ENCODE measurements at regions not wholly inside any gene's neighbourhood (a gene's known extent, or its start where the extent isn't known, plus 50 kb on each side); places are given as distances from the start of the nearest gene placed in this dataset.
"Not testable (repeated sequence)": the region's sequence is repeated elsewhere in the genome, so short reads cannot be mapped to it uniquely, and the experiment has no call there.

DNA sequence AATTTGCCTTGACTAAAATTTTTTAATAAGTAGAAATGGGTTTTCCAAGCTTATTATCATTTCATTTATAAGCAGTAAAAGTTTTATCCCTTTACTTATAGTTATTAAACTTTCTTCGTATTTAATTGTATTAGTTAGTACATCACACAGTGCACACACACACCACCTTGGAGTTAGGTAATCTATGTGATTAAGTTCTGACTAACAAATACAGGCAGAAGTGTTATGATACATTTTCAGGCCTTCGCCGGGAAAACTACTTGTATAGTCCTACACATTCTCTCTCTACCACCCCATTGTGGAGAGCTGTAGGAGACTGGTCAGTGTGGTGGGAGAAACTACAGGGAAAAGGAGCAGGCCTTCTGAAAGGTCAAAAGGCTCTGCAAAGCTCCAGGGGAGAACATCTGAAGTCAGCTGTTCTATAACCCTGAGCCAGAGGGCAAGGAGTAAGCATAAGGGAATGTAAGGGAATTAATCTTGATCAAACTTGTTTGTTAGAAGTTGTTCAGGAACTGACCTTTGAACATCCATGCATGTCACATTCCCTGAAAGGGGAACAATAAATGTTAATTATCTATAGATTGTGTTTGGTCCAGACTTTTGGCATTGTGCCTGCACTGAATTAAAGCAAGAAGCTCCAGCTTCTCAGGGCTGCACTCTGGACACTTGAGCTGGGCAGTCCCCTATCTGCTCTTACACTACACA is 231.7 kb downstream of the FSIP2 start:
- Histone ChIP-seq H3K9ac (ENCODE audit: low read depth in 2 of 2, low read length in 2 of 2) (no peak overlapping the region), H3K27ac (peak overlapping the region; percentile 60), H3K27me3 (no peaks in the 10 kb centered on the region), H3K9me3 (no peaks in the 10 kb centered on the region), H3K4me3 (no peak overlapping the region), H3K36me3 (no peaks in the 10 kb centered on the region), H3K4me1 (no peaks in the 10 kb centered on the region)
- TF ChIP-seq CTCF (IDR thresholded peaks at IDR 0.05): no peak
- peak; percentile 76 for DNase-seq
- intact Hi-C loops (cut with DNase I): no loop called here

- H3K36me3 ChIP-seq: no peaks in the 10 kb centered on the region
- H3K4me1 ChIP-seq: no peaks in the 10 kb centered on the region
- intact Hi-C loops (cut with DNase I): no loop called here
- no peak overlapping the region for H3K27ac ChIP-seq
- H3K9me3 ChIP-seq: no peaks in the 10 kb centered on the region
- no peak overlapping the region for H3K9ac ChIP-seq (ENCODE audit: low read depth in 2 of 2, low read length in 2 of 2)
- DNase-seq: no peak
- TF ChIP-seq CTCF (IDR thresholded peaks at IDR 0.05): no peak
- no peak overlapping the region for H3K4me3 ChIP-seq
- H3K27me3 ChIP-seq: no peaks in the 10 kb centered on the region
Observed at GRCh38 chr2:185978634-185979407, 240.2 kb downstream of the FSIP2 start.

DNA sequence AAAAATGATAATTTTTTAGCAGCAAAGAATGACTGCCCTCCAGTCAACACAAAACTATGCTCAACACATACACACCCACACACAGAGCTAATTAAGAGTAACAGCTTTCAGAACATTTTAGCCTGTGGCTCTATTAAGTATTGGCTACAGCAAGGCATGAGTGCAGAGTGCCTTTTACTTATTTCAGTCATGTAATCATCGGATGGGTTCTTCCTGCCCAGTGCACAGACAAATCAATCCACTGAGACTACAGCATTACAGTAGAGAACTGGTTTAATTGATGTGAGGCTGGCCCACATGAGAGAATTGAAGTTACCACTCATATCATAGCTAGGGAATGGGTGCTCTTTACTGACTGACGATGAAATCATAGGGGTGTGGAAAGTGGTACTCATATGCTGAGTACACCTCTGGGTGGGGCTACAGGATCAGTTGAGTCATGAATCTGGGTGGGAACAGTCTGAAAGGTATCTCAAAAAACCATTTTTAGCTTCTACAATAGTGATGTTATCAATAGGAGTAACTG is 241.0 kb downstream of the FSIP2 start:
- H3K4me1 ChIP-seq: no peaks in the 10 kb centered on the region
- no peak overlapping the region for H3K4me3 ChIP-seq
- intact Hi-C loops (cut with DNase I): no loop called here
- TF ChIP-seq CTCF (IDR thresholded peaks at IDR 0.05): no peak
- H3K9ac ChIP-seq (ENCODE audit: low read depth in 2 of 2, low read length in 2 of 2): no peak overlapping the region
- H3K36me3 ChIP-seq: no peaks in the 10 kb centered on the region
- no peak for DNase-seq
- H3K27ac ChIP-seq: no peak overlapping the region
- no peaks in the 10 kb centered on the region for H3K27me3 ChIP-seq
- no peaks in the 10 kb centered on the region for H3K9me3 ChIP-seq

DNA sequence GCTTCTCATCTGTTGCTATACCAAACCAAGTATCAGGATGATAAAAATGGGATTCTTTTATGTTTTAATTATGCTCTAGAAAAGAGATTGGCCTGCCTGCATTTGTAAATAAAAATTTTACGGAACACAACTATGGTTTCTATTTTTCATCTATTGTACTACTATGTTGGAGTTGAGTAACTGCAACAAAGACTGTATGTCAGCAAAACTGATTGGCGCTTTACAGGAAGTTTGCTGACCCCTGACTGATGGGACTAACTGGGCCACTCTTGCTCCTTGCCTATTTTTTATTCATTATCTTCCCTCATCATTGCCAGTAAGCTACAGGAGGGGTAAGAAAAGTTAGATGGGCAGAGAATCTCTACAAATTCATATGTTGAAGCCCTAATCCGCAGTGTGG is 242.3 kb downstream of the FSIP2 start:
- intact Hi-C loops (cut with DNase I): no loop called here
- H3K9ac ChIP-seq (ENCODE audit: low read depth in 2 of 2, low read length in 2 of 2): no peak overlapping the region

DNA sequence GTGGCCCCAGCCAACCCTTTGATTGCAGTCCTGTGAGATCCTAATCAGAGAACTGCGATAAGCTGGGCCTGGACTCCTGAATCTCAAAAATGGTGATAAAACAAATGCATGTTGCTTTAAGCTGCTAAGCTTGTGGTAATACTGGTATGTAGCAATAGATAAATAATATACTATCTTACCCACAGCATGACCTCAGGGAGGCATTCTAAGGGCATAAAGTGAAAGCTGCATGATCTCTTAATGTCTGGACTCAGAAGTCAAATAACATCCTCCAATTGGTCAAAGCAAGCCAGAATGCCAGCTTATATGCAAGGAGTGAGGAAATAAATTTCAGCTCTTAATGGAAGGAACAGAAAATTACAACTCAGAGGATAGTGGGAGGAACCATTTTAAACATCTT is 246.1 kb downstream of the FSIP2 start:
- intact Hi-C loops (cut with DNase I): no loop called here
- no peaks in the 10 kb centered on the region for H3K4me1 ChIP-seq
- H3K27ac ChIP-seq: no peak overlapping the region
- no peak for DNase-seq
- H3K9me3 ChIP-seq: no peaks in the 10 kb centered on the region
- H3K36me3 ChIP-seq: no peaks in the 10 kb centered on the region
- TF ChIP-seq CTCF (IDR thresholded peaks at IDR 0.05): no peak
- H3K27me3 ChIP-seq: no peaks in the 10 kb centered on the region
- H3K9ac ChIP-seq (ENCODE audit: low read depth in 2 of 2, low read length in 2 of 2): no peak overlapping the region
- no peak overlapping the region for H3K4me3 ChIP-seq

More for the DNA sequence above, 242.3 kb downstream of the FSIP2 start:
- Histone ChIP-seq H3K4me1 (no peaks in the 10 kb centered on the region), H3K4me3 (no peak overlapping the region), H3K36me3 (no peaks in the 10 kb centered on the region), H3K27me3 (no peaks in the 10 kb centered on the region), H3K9me3 (no peaks in the 10 kb centered on the region), H3K27ac (no peak overlapping the region)
- no peak for DNase-seq
- TF ChIP-seq CTCF (IDR thresholded peaks at IDR 0.05): no peak

- H3K27me3 ChIP-seq; H3K9ac ChIP-seq (ENCODE audit: low read depth in 2 of 2, low read length in 2 of 2); H3K36me3 ChIP-seq; H3K4me3 ChIP-seq; H3K27ac ChIP-seq; H3K9me3 ChIP-seq; DNase-seq; H3K4me1 ChIP-seq; intact Hi-C loops (cut with DNase I): not testable (repeated sequence)
Observed at GRCh38 chr2:185988907-185989306, 250.3 kb downstream of the FSIP2 start.
